ENCODE measurements at regions not wholly inside any gene's neighbourhood (a gene's known extent, or its start where the extent isn't known, plus 50 kb on each side); places are given as distances from the start of the nearest gene placed in this dataset.

- no peak overlapping the region for H3K4me2 ChIP-seq (ENCODE audit: low read length)
- no peak for ATAC-seq
- TF ChIP-seq TCF7L2 (IDR thresholded peaks at IDR 0.05; ENCODE audit: borderline replicate concordance, extremely low read depth, insufficient read depth, insufficient read length) (no peak), EZH2phosphoT487 (IDR thresholded peaks at IDR 0.05; ENCODE audit: borderline replicate concordance) (no peak), RAD21 (IDR thresholded peaks at IDR 0.05; ENCODE audit: low read depth) (no peak), ATF3 (IDR thresholded peaks at IDR 0.05) (no peak), YY1 (IDR thresholded peaks at IDR 0.05; ENCODE audit: extremely low read depth, insufficient replicate concordance, low read depth, low read length) (no peak), EZH2 (IDR thresholded peaks at IDR 0.05) (no peak), POLR2AphosphoS5 (IDR thresholded peaks at IDR 0.05; ENCODE audit: low read depth, low read length) (no peak), SIN3A (IDR thresholded peaks at IDR 0.05; ENCODE audit: low read depth) (no peak), CTCF (IDR thresholded peaks at IDR 0.05 in 2 of 3, conservative IDR thresholded peaks at IDR 0.05 in 1 of 3; ENCODE audit: borderline replicate concordance in 1 of 3, insufficient read depth in 1 of 3, low read depth in 2 of 3, low read length in 2 of 3) (no peak), MAX (IDR thresholded peaks at IDR 0.05) (no peak), POLR2A (IDR thresholded peaks at IDR 0.05; ENCODE audit: borderline replicate concordance, extremely low read depth, insufficient read depth, insufficient read length) (no peak), EGR1 (IDR thresholded peaks at IDR 0.05; ENCODE audit: low read depth) (no peak), SP1 (IDR thresholded peaks at IDR 0.05; ENCODE audit: low read depth) (no peak), REST (IDR thresholded peaks at IDR 0.05; ENCODE audit: low read depth) (no peak), ZFX (IDR thresholded peaks at IDR 0.05) (no peak), CEBPB (IDR thresholded peaks at IDR 0.05; ENCODE audit: low read depth) (no peak), ZBTB33 (IDR thresholded peaks at IDR 0.05; ENCODE audit: extremely low read depth, insufficient replicate concordance, low read length) (no peak)
- H3K4me3 ChIP-seq (replicated peaks in 1 of 2; ENCODE audit: low read depth in 1 of 2, low read length in 2 of 2): no peak overlapping the region
- H2AFZ ChIP-seq (ENCODE audit: low read depth, low read length, poor library complexity, severe bottlenecking): no peak overlapping the region
- H3K79me2 ChIP-seq (ENCODE audit: insufficient read depth, low read length): no peaks in the 10 kb centered on the region
- no peaks in the 10 kb centered on the region for H3K9me2 ChIP-seq (ENCODE audit: insufficient read depth)
- ChIA-PET RAD21 (ENCODE audit: low non-redundant PET in 1 of 2, low total read pairs in 2 of 2, uncharacterized antibody in 2 of 2, unreplicated experiment in 2 of 2) (interaction anchor here (0.6 to 0.7 kb wide), 4 partner anchors 88 to 461 kb away, joined by 3 to 7 read pairs (median 4); partner anchors contain the start of gene ZFP36L2 (in 1 of the 2)), CTCF (interaction anchor here (0.7 to 1.2 kb wide), 13 partner anchors 8 to 792 kb away, joined by 3 to 8 read pairs (median 3); partner anchors contain the start of gene ZFP36L2), POLR2A (interaction anchor here (0.8 kb wide), 1 partner anchor 203 kb away, joined by 3 read pairs; the partner anchor contains the start of gene ZFP36L2)
- DNase-seq (ENCODE audit: low read depth, low spot score): no peak
- intact Hi-C loops (cut with micrococcal nuclease): loop anchor here (5.0 kb wide), 1 partner anchor 203 kb away; the partner anchor contains the start of gene ZFP36L2
- H3K9me3 ChIP-seq (ENCODE audit: control insufficient read depth in 1 of 2, insufficient read depth in 1 of 2, low read depth in 1 of 2, low read length in 2 of 2): peaks cover 0 to 11% of the 10 kb centered on the region in 2 experiments; a peak in 3 of 4 replicates
- no peak overlapping the region for H3K27ac ChIP-seq (ENCODE audit: low read depth, low read length)
- H3K27me3 ChIP-seq (ENCODE audit: insufficient read depth, low read length): 0 out of 2 replicates have a peak, but pooled peaks cover 1% of the 10 kb centered on the region
- H3K9ac ChIP-seq (ENCODE audit: low read length): no peak overlapping the region
- H3K4me1 ChIP-seq (ENCODE audit: control insufficient read depth in 1 of 2, insufficient read depth in 2 of 2, low read length in 2 of 2): no peaks in the 10 kb centered on the region
- H3K36me3 ChIP-seq (ENCODE audit: control insufficient read depth in 1 of 2, insufficient read depth in 2 of 2, low read length in 2 of 2): no peaks in the 10 kb centered on the region
- no TSS peak for BruUV-seq (replicated peaks)
- H4K20me1 ChIP-seq (ENCODE audit: insufficient read depth): no peaks in the 10 kb centered on the region
Measured at GRCh38 chr2:43023791-43024514, 202.5 kb downstream of the ZFP36L2 start.
